ENCODE measurements at regions not wholly inside any gene's neighbourhood (a gene's known extent, or its start where the extent isn't known, plus 50 kb on each side); places are given as distances from the start of the nearest gene placed in this dataset.

DNA sequence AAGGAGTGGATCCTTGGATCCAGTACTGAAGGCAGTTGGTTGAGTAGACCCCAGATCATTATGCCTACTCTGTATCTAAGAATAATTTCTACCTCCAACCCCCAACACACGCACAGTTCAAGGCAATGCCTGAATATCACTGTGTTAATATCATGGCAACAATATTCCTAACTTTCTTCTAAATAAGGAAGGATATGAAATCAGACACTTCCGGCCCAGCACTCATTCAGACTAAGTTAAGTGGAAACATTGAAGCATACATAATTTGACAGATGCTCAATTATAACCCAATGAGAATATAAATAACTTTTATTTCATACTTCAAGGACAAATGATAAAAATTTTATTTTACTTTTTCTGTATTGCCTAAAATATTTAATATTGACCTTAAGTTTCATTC, 153.6 kb upstream of the COL3A1 start:
- no peak for ATAC-seq

DNA sequence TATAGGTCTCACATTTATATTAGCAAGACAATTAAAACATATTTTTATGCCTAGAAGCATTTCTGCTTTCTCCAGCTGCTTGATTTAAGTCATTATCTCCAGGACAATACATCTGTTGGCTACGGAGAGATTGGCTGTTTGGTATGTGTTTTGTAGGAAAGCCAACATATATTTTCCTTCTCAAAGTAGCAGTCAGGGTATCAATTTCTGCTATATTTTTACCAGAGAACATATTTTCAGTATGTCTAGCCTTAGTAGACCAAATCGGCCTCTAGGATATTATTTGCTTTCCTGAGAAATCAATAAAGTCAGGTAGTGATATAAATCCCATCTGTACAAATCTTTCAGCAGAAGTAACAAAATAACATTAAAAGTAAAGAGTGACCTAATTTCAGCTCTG, 150.0 kb upstream of the COL3A1 start:
- no peak for DNase-seq (ENCODE audit: missing footprints)
- no peak for ATAC-seq
- intact Hi-C loops (cut with DNase I) = no loop called here

More for the DNA sequence above, 153.6 kb upstream of the COL3A1 start:
- intact Hi-C loops (cut with DNase I) = no loop called here
- no peak for DNase-seq (ENCODE audit: missing footprints)

DNA sequence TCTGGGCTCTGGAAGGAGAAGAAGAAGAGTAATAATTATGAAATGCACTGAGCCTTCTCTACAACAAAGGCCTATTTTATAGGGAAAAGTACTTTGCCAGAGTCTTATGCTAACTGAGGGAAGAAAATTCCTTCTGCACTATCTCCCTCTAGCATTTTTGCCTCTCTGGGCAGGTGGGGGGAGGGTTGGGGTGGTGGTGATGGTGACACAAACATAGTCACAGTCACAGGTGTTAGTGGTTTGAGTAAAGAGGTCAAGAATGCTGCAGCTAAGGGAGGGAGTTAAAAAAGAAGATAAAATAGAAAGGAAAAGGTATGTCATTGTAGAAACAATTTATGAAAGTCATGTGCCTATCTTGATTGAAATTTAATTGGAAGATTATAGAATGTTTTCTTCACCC, 140.8 kb upstream of the COL3A1 start:
- intact Hi-C loops (cut with DNase I) = no loop called here
- DNase-seq (ENCODE audit: missing footprints) (no peak), ATAC-seq (no peak)

DNA sequence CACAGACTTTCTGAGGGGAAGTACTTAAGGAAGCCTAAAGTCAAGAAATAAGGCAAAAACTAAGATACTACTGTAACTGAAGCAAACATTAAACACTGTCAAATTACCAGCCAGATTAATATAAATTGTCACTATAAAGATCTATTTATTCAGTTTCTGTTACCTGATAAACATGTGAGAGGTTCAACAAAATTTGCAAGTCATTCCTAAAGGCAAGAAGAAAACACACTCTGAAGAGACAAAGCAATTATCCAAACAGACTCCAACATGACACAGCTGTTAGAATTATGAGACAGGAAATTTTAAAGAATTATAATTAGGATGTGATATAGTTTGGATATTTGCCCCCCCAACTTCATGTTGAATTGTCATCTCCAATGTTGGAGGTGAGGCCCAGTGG, 140.4 kb upstream of the COL3A1 start:
- ATAC-seq (no peak), DNase-seq (ENCODE audit: missing footprints) (no peak)
- intact Hi-C loops (cut with DNase I) = no loop called here

DNA sequence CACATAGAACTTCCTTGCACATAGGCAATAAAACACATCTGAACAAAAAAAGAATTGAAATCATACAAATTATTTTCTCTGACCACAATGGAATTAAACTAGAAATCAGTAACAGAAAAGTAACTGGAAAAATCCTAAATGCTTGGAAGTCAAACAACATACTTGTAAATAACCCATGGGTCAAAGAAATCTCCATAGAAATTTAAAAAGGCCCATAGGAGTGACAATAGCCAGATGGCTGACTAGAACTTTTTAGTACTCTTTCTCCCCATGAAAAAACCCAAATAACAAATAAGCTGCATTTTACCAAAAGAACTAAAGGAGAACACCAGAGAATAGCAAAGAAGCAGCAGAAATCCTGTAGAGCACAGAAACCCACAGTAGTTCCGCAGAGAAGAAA, 139.2 kb upstream of the COL3A1 start:
- intact Hi-C loops (cut with DNase I) = no loop called here
- ATAC-seq (no peak), DNase-seq (ENCODE audit: missing footprints) (no peak)

DNA sequence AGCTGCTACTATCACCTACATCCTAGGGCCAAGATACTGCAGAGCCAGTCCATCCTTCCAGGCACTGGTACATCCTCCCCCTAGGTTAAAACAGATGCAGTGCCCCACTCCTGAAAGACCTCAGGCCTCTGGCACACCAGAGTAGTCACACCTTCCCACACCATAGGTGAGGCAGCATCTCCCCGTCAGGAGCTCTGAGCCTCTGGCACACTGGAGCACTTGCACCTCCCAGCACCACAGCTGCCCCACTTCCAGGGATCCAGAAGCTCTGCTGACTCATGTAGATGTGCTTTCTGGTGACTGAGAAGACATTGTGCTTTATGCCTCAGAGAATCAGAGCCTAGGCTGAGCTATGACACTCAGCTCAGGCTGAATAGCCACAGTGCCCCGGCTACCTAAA, 138.4 kb upstream of the COL3A1 start:
- DNase-seq (ENCODE audit: missing footprints) = no peak
- intact Hi-C loops (cut with DNase I) = no loop called here
- ATAC-seq = no peak

DNA sequence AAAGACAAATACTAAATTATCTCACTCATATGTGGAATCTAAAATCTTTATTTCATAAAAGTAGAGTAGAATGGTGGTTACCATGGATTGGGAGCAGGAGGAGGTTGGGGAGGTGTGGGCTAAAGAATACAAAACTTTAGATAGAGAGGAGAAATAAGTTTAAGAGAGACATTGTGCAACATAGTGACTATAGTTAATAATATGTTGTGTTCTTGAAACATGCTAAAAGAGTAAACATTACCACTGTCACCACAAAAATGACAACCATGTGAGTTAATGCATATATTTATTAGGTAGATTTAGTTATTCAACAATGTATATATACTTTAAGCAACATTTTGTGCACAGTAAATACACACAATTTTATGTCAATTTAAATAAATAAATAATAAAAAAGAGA, 128.5 kb upstream of the COL3A1 start:
- intact Hi-C loops (cut with DNase I) = no loop called here
- ATAC-seq = no peak
- DNase-seq (ENCODE audit: missing footprints) = no peak

DNA sequence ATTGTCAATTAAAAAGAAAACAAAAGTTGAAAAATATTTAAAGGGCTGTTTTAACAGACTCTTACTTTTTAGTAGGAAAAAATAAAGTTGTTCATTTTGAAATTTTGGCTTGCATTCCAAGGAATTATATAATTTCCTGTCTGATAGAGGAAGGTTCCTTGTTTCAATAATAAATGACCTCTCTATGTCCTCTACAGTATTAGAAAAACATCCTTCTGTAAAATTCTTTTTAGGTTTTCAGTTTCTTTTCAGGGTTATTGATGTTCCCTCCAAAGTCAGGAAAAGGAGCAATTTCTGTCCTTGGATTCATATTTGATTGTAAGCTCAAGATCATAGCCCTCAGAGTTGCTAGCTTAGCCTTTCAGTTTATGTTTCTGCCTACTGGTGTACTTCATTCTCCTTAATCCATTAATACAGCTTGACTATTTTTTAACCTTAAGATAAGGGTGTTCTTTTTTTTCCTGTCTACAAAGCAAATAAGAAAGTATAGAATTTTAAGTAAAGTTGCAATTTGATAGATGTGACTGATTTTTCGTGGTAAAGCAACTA, 125.2 kb upstream of the COL3A1 start:
- ATAC-seq = no peak
- DNase-seq (ENCODE audit: missing footprints) = no peak
- intact Hi-C loops (cut with DNase I) = loop anchor here (2.0 kb wide), 1 partner anchor 60 kb away; no protein-coding TSS in a partner anchor

DNA sequence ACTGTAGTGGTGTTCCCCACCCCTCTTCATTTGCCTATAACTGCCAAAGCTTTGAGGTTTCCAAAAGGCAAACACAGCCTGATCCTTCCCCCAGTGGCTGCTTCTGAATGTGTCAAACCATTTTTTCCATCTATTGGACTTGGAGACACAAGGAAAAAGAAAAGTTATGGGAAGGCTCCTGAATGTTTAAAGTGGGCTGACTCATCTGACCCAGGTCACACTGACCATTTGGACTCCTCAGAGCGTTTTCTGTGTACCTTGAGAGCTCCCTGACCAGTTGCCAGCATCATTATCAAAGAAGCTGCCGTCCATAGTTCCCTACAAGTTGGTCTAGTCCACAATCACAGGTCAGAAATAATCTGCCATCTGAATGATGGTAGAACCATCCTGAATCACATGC, 123.4 kb upstream of the COL3A1 start:
- ATAC-seq (no peak), DNase-seq (ENCODE audit: missing footprints) (no peak)
- intact Hi-C loops (cut with DNase I) = no loop called here

DNA sequence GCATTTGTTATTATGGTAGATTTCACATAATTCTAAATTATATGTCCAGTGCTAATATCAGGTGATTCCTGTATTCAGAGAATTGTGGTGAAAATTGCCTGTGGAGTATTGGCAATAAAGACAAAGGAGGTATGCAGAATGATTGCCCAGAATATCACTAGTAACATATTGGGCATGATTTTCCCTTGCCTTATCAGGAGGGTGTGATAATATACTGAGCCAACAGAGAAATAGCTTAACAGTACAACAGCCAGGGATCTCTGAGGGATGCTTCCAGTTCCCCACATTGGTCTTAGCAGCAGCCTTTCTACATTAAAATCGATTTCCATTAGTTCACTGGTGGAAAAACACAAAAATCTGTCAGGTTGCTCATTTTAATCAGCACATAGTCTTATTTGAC, 122.9 kb upstream of the COL3A1 start:
- ATAC-seq = no peak
- no peak for DNase-seq (ENCODE audit: missing footprints)
- intact Hi-C loops (cut with DNase I) = no loop called here

DNA sequence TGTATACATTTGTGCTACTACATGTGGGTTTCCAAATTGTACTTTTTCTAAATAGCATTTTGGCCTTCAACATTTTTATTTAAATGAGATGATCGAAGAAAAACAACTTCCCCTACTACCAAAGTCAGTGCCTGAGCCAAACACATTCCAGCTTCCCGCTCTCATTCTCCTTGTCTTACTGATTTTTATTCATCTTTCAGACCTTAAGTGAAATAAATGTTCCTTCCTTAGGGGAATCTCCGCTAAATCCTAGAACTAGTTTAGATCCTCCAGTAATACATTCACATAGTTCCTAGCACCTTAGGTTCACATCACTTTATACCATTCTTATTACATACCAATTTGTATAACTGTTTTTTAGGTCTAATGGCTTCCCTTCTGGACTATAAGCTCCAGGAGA, 122.3 kb upstream of the COL3A1 start:
- ATAC-seq (no peak), DNase-seq (ENCODE audit: missing footprints) (no peak)
- intact Hi-C loops (cut with DNase I) = no loop called here

DNA sequence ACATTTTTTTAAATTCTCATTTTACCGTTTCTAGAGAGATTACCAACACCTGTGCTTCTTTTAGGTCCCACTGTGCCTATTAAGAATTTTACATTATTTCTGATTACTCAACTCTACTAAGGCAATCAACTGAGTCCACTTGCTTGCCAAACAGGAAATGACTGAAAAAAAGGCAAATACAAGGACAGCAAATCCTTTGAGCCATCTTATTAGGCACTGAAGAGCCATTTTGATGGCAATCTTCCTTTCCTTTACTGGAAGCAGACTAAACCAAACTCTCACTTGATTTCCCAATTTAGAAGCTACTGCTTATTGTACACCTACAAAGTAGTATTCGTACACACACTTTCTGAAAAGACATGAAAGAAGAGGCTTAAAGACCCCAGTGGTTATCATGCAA, 121.4 kb upstream of the COL3A1 start:
- no peak for DNase-seq (ENCODE audit: missing footprints)
- intact Hi-C loops (cut with DNase I) = no loop called here
- ATAC-seq = peak; percentile 39

DNA sequence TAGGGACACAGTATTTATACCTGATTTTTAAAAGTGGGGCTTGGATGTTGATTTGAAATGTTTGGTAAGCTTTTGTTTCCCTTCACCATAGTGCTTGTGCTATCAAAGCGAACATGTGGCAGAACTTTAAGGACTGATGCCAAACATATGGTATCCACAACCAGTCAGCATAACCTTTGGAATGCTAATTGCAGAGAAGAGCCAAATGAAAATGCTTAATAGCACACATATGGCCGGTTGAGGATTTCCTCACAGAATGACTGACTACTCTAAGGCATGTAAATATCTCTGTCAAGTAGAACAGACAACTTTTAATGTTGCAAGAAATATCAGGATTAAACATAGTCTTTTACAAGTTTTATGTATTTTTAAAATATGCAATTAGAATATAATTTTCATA, 120.9 kb upstream of the COL3A1 start:
- intact Hi-C loops (cut with DNase I) = no loop called here
- ATAC-seq (no peak), DNase-seq (ENCODE audit: missing footprints) (no peak)

DNA sequence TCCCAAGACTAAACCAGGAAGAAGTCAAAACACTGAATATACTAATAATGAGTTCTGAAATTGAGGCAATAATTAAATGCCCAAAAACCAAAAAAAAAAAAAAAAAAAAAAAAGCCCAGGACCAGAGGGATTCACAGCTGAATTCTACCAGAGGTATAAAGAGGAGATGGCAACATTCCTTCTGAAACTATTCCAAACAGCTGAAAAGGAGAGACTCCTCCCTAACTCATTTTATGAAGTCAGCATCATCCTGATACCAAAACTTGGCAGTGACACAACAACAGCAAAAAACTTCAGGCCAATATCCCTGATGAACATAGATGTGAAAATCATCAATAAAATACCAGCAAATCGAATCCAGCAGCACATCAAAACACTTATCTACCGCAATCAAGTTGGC, 108.5 kb upstream of the COL3A1 start:
- ATAC-seq (no peak), DNase-seq (ENCODE audit: missing footprints) (no peak)
- intact Hi-C loops (cut with DNase I) = no loop called here

DNA sequence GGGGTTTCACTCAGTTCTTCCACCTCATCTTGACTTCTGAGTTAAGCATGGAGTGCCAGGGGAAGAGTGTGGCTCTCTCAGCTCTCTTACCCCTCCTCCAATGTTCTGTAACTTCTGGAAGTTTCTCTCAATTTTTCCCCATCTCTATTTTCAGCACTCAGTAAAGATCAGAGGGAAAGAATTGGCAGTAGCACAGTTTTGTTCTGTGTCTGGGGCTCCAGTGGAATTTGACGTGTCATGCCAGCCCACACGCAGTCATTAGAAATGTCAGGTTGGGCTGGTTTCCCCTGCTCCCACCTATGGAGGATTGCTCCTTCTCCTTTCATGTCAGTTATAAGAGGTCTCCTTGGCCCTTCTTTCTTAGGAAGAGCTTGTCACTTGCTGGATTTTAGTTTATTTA, 104.6 kb upstream of the COL3A1 start:
- no peak for ATAC-seq
- intact Hi-C loops (cut with DNase I) = no loop called here

DNA sequence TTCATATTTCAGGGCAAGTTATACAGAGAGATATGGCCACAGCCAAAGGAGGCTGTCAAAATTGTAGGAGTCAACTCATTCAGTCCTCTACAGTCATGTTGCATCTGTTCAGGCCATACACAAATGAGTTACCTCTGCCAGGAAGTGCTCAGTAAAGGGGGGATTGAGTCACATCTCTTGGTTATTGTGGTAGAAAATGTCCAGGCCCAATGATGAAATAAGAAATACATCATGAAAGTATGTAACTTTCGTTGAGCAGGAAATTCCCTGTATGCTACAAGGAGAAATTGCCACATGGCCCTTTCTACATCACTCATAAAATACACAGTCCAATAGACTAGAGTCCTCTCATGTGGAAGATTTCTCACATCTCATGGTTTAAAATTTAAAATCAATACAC, 103.9 kb upstream of the COL3A1 start:
- intact Hi-C loops (cut with DNase I) = no loop called here
- DNase-seq (ENCODE audit: missing footprints) (no peak), ATAC-seq (no peak)

More for the DNA sequence above, 104.6 kb upstream of the COL3A1 start:
- no peak for DNase-seq (ENCODE audit: missing footprints)

DNA sequence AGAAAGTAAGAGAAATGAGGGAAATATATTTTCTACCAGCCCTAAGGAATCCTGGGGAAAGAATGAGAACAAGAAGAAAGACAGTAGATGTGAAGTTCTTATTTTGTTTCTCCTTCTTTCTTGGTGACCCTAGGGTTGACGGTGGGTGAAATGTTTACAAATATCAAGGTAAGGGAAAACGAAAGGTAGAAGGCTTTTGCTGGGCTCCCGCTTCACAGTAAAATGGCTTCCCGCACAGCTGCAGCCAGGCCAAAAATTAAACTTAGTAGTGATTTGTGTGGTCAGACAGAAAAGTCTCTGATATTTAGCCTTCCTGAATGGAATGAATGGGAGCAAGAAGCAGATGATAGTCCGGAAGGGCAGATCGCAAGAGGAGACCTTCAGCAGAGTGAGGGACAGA, 99.1 kb upstream of the COL3A1 start:
- no peak for DNase-seq (ENCODE audit: missing footprints)
- intact Hi-C loops (cut with DNase I) = no loop called here
- no peak for ATAC-seq

DNA sequence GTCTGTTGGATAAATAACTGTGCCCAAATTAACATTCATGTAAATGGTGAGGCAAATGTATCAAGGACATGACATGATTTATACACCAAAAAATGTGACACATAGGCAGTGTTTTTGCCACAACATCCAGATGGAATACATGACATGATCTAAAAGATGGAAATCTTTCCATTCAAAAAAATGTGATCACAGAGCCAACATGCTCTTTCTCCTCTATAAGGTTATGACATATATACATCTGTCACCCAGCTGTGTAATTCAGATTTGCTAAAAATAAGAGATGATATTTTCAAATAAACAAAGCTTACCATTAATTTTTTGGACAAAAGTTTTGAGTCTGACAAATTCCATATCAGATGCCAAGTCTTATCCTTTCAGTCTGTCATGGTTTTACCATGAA, 95.5 kb upstream of the COL3A1 start:
- DNase-seq (ENCODE audit: missing footprints) (no peak), ATAC-seq (no peak)
- intact Hi-C loops (cut with DNase I) = no loop called here

DNA sequence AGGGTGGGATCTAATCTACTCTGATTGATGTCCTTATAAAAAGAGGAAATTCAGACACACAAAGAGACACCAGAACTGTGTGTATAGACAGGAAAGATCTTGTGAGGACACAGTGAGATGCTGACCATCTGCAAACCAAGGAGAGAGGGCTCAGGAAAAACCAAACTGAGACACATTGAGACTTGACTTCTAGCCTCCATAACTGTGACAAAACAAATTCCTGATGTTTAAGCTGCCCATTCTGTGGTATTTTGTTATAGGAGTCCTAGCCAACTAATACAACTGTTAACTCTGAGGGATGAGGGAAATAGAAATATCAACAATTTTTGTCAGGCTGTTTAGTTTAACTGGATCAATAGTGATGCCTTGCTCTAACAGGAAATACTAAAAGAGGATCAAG, 93.4 kb upstream of the COL3A1 start:
- intact Hi-C loops (cut with DNase I) = no loop called here

DNA sequence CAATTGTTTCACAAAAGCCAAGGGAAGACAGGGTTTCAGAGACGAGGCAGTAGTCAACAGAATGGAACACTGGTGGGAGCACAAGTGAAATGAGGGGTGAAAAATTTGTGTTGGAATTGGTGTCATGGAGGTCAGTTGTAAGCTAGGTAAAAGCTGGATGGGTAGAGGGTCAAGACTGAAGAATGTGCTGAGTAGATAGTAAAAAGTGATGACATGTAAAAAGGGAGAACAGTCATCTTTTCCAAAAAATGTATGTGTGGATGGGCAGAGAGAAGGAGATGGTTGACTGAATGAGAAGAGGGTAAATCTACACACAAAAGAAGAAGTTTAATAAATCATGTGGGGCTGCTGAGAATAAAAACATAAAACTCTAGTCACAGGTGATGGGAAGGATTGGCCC, 92.7 kb upstream of the COL3A1 start:
- no peak for DNase-seq (ENCODE audit: missing footprints)
- no peak for ATAC-seq
- intact Hi-C loops (cut with DNase I) = no loop called here

More for the DNA sequence above, 93.4 kb upstream of the COL3A1 start:
- DNase-seq (ENCODE audit: missing footprints) (no peak), ATAC-seq (no peak)

DNA sequence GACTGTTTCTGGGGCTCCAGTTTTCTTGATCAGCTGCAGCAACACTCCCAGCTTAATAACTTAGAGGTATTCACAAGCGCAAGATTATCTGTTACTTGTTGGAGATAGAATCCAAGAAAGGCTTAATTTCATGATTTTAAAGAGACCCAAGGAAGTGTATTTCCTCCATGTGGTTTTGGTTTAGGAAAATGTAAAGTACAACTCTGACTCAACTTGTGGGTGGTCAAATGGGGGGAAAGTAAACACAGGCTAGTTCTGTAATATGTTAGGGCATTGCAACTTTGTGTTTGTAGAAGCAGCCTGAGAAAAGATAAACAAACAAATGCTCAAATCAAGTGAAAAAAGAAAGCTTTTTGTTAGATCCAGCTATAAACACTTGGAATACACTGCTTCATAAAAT, 90.1 kb upstream of the COL3A1 start:
- no peak for ATAC-seq
- DNase-seq (ENCODE audit: missing footprints) = no peak
- intact Hi-C loops (cut with DNase I) = no loop called here

DNA sequence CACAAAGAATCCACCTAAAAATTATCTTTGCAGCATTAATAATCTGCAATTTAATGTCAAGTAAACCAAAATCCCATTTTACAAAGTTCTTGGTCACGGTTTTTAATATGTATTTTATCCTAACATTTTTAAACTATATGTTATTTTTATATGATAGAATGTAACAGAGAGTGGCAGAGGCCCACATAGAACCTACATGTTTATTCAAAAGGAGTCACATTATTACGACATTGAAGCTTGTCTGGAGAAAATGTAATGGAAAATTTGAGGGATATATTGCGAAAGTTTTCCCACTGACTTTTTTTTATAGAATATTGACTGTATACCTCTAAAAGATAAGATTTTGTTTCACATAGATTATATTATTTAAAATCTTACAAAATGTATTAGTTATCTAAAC, 89.7 kb upstream of the COL3A1 start:
- no peak for ATAC-seq
- intact Hi-C loops (cut with DNase I) = no loop called here
- no peak for DNase-seq (ENCODE audit: missing footprints)

All from Right ventricle myocardium inferior (tissue), 1 donor.